SK-N-SH treated with all-trans-retinoic acid at 6 μM for 48 hours (cell line): ENCODE measurements at regions not wholly inside any gene's neighbourhood (a gene's known extent, or its start where the extent isn't known, plus 50 kb on each side); places are given as distances from the start of the nearest gene placed in this dataset.

Source experiments
- ATAC-seq: fragments of 200-7000 bp; cut with Tn5 transposase; 3 replicates; pipeline ENCODE4 v1.9.1; 2020; ENCODE audit warnings: mild to moderate bottlenecking, moderate library complexity
- BACH2 ChIP-seq: fragments of 250-450 bp; sonication (Bioruptor Pico); IDR thresholded peaks from 2 replicates; pipeline ENCODE4 v1.9.0; 2021; ENCODE audit warnings: mild to moderate bottlenecking, borderline replicate concordance
- CSDC2 ChIP-seq: fragments of 250-450 bp; sonication (Bioruptor Pico); IDR thresholded peaks from 2 replicates; pipeline ENCODE4 v1.5.0; 2020; ENCODE audit warnings: mild to moderate bottlenecking, moderate library complexity
- ESRRG ChIP-seq: fragments of 250-450 bp; sonication (Bioruptor Pico); IDR thresholded peaks from 2 replicates; pipeline ENCODE4 v1.6.1; 2021; ENCODE audit warnings: mild to moderate bottlenecking
- GLIS3 ChIP-seq: fragments of 250-450 bp; sonication (Bioruptor Pico); IDR thresholded peaks from 2 replicates; pipeline ENCODE4 v1.5.0; 2020; ENCODE audit warnings: mild to moderate bottlenecking, moderate library complexity
- ISL1 ChIP-seq: fragments of 250-450 bp; sonication (Bioruptor Pico); IDR thresholded peaks from 2 replicates; pipeline ENCODE4 v2.1.2; 2022; ENCODE audit warnings: mild to moderate bottlenecking, moderate library complexity
- OSR1 ChIP-seq: fragments of 250-450 bp; sonication (Bioruptor Pico); IDR thresholded peaks from 2 replicates; pipeline ENCODE4 v1.8.0; 2022; ENCODE audit warnings: moderate library complexity, mild to moderate bottlenecking, inconsistent platforms
- PPARA ChIP-seq: fragments of 250-450 bp; sonication (Bioruptor Pico); IDR thresholded peaks from 2 replicates; pipeline ENCODE4 v1.5.0; 2020; ENCODE audit warnings: mild to moderate bottlenecking, borderline replicate concordance
- RARB ChIP-seq: fragments of 250-450 bp; sonication (Bioruptor Pico); IDR thresholded peaks from 2 replicates; pipeline ENCODE4 v1.8.0; 2021; ENCODE audit warnings: mild to moderate bottlenecking, moderate library complexity
- SNAI2 ChIP-seq: fragments of 250-450 bp; sonication (Bioruptor Pico); IDR thresholded peaks from 2 replicates; pipeline ENCODE4 v1.5.0; 2020; ENCODE audit warnings: mild to moderate bottlenecking, moderate library complexity
- TCF4 ChIP-seq: fragments of 250-450 bp; sonication (Bioruptor Pico); IDR thresholded peaks from 2 replicates; pipeline ENCODE4 v1.8.0; 2021; ENCODE audit warnings: mild to moderate bottlenecking, moderate library complexity, borderline replicate concordance
- TOX ChIP-seq: fragments of 250-450 bp; sonication (Bioruptor Pico); IDR thresholded peaks from 2 replicates; pipeline ENCODE4 v1.8.0; 2021; ENCODE audit warnings: mild to moderate bottlenecking, moderate library complexity, borderline replicate concordance
- ZC3H10 ChIP-seq: fragments of 250-450 bp; sonication (Bioruptor Pico); IDR thresholded peaks from 2 replicates; pipeline ENCODE4 v1.5.1; 2021; ENCODE audit warnings: mild to moderate bottlenecking, moderate library complexity
- ZFP3 ChIP-seq: fragments of 250-450 bp; sonication (Bioruptor Pico); IDR thresholded peaks from 2 replicates; pipeline ENCODE4 v1.5.0; 2020; ENCODE audit warnings: mild to moderate bottlenecking, moderate library complexity
- ZFP30 ChIP-seq: fragments of 450-650 bp; formaldehyde crosslinking; IDR thresholded peaks from 2 replicates; pipeline ENCODE4 v1.5.0; 2022; ENCODE audit warnings: mild to moderate bottlenecking, moderate library complexity
- ZNF565 ChIP-seq: fragments of 450-650 bp; formaldehyde crosslinking; conservative IDR thresholded peaks from 2 replicates; pipeline ENCODE4 v1.5.0; 2020; ENCODE audit warnings: low read depth, mild to moderate bottlenecking, moderate library complexity
- ZNF70 ChIP-seq: fragments of 450-650 bp; formaldehyde crosslinking; IDR thresholded peaks from 2 replicates; pipeline ENCODE4 v1.5.0; 2020; ENCODE audit warnings: mild to moderate bottlenecking, moderate library complexity
- ZNF8 ChIP-seq: fragments of 450-650 bp; formaldehyde crosslinking; IDR thresholded peaks from 2 replicates; pipeline ENCODE4 v1.5.0; 2020; ENCODE audit warnings: mild to moderate bottlenecking, moderate library complexity
- TF ChIP-seq, protein P1 (sequence below): fragments of 250-450 bp; sonication (Bioruptor Pico); IDR thresholded peaks from 2 replicates; pipeline ENCODE4 v1.5.0; 2020; ENCODE audit warnings: mild to moderate bottlenecking, moderate library complexity
- TF ChIP-seq, protein P2 (sequence below): fragments of 250-450 bp; sonication (Bioruptor Pico); IDR thresholded peaks from 2 replicates; pipeline ENCODE4 v1.8.0; 2021; ENCODE audit warnings: low read depth, mild to moderate bottlenecking, moderate library complexity, borderline replicate concordance
- TF ChIP-seq, protein P3 (sequence below): fragments of 250-450 bp; sonication (Bioruptor Pico); IDR thresholded peaks from 2 replicates; pipeline ENCODE4 v1.5.1; 2020; ENCODE audit warnings: low read depth, mild to moderate bottlenecking, moderate library complexity
- TF ChIP-seq, protein P4 (sequence below): fragments of 250-450 bp; sonication (Bioruptor Pico); IDR thresholded peaks from 2 replicates; pipeline ENCODE4 v1.8.0; 2020; ENCODE audit warnings: mild to moderate bottlenecking, moderate library complexity, borderline replicate concordance

DNA sequence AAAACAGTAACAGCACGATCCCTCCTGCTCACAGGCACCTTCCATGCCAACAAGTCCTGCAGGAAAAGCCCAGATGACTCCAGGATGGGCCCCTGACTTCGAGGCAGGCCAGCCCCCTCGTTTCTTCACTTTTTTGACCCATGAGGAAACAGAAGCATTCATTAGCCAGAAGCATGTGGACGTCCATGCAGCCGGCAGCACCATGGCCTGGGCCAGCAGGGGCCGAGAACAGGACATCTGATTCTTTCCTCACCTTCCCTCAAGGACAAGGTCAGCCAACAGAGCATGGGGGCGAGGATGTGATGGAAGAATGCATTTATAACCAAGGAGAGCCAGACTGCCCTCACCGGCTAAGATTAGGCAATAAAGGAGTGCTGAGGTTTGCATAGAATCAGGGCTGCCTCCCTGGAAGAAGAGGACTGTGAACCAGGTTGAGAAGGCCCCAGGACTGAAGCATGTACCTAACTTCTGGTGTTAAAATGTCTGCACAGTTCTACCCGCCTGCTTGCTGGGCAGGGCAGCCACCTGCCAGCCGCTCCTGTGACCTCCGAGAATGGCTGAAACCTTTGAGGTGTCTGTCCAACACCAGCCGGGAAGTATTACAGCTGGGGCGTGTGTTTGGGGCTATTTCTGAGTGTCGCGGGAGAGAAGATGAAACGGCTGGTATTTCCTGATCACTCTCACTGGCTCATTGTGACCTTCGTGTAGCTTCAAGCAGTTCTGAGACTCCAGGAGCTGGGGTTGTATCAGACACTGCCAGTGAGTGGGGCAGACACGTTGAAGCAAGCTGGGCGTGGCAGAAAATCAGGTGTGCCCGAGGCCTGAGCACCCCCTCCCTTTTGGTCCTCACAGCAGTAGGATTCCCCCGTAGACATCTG, 94.0 kb upstream of the TNRC6C start:
- ATAC-seq = no peak
- no peak for TF ChIP-seq SNAI2 (CRISPR knock-in tag)
- no peak for TF ChIP-seq ZFP30 (CRISPR knock-in tag)
- no peak for TF ChIP-seq ZFP3 (CRISPR knock-in tag)
- TF ChIP-seq, all 23 proteins: peak for 0

DNA sequence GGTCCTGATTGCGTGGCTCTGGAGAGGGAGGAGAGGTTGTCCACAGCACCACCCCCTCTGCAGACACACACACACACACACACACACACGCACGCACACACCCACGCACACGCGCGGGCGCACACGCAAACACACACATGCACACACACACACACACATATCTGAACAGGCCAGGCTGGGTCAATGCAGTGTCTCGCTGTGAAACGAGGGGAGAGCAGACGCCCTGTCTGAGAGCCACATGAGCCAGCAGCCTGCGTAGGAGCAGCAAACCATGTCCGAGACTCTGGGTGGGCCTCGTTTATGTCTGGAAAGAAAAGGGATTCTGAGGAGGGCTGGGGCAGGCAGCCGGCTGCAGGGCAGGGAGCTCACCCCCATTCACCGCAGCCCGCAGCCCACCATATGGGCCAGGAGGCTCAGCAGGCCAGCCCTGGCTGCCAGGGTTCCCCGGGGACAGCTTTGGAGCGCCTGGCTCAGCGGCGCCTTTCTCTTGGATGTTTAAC, 93.3 kb upstream of the TNRC6C start:
- TF ChIP-seq, protein P1, sequence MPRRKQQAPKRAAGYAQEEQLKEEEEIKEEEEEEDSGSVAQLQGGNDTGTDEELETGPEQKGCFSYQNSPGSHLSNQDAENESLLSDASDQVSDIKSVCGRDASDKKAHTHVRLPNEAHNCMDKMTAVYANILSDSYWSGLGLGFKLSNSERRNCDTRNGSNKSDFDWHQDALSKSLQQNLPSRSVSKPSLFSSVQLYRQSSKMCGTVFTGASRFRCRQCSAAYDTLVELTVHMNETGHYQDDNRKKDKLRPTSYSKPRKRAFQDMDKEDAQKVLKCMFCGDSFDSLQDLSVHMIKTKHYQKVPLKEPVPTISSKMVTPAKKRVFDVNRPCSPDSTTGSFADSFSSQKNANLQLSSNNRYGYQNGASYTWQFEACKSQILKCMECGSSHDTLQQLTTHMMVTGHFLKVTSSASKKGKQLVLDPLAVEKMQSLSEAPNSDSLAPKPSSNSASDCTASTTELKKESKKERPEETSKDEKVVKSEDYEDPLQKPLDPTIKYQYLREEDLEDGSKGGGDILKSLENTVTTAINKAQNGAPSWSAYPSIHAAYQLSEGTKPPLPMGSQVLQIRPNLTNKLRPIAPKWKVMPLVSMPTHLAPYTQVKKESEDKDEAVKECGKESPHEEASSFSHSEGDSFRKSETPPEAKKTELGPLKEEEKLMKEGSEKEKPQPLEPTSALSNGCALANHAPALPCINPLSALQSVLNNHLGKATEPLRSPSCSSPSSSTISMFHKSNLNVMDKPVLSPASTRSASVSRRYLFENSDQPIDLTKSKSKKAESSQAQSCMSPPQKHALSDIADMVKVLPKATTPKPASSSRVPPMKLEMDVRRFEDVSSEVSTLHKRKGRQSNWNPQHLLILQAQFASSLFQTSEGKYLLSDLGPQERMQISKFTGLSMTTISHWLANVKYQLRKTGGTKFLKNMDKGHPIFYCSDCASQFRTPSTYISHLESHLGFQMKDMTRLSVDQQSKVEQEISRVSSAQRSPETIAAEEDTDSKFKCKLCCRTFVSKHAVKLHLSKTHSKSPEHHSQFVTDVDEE (CRISPR knock-in tag) = no peak
- TF ChIP-seq TOX (CRISPR knock-in tag) (no peak), ZNF8 (CRISPR knock-in tag) (no peak), SNAI2 (CRISPR knock-in tag) (no peak), ZC3H10 (CRISPR knock-in tag) (no peak), ZFP3 (CRISPR knock-in tag) (no peak), TCF4 (CRISPR knock-in tag) (no peak), PPARA (CRISPR knock-in tag) (no peak), RARB (no peak), ISL1 (CRISPR knock-in tag) (no peak), ZNF565 (no peak), GLIS3 (CRISPR knock-in tag) (no peak), OSR1 (CRISPR knock-in tag) (no peak), ZNF70 (no peak), ZFP30 (CRISPR knock-in tag) (no peak)
- TF ChIP-seq, protein P2, sequence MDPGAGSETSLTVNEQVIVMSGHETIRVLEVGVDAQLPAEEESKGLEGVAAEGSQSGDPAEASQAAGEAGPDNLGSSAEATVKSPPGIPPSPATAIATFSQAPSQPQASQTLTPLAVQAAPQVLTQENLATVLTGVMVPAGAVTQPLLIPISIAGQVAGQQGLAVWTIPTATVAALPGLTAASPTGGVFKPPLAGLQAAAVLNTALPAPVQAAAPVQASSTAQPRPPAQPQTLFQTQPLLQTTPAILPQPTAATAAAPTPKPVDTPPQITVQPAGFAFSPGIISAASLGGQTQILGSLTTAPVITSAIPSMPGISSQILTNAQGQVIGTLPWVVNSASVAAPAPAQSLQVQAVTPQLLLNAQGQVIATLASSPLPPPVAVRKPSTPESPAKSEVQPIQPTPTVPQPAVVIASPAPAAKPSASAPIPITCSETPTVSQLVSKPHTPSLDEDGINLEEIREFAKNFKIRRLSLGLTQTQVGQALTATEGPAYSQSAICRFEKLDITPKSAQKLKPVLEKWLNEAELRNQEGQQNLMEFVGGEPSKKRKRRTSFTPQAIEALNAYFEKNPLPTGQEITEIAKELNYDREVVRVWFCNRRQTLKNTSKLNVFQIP = no peak
- TF ChIP-seq, protein P3, sequence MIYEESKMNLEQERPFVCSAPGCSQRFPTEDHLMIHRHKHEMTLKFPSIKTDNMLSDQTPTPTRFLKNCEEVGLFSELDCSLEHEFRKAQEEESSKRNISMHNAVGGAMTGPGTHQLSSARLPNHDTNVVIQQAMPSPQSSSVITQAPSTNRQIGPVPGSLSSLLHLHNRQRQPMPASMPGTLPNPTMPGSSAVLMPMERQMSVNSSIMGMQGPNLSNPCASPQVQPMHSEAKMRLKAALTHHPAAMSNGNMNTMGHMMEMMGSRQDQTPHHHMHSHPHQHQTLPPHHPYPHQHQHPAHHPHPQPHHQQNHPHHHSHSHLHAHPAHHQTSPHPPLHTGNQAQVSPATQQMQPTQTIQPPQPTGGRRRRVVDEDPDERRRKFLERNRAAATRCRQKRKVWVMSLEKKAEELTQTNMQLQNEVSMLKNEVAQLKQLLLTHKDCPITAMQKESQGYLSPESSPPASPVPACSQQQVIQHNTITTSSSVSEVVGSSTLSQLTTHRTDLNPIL (CRISPR knock-in tag) = no peak
- ATAC-seq = no peak; the same call in 2 of the 3 replicates

DNA sequence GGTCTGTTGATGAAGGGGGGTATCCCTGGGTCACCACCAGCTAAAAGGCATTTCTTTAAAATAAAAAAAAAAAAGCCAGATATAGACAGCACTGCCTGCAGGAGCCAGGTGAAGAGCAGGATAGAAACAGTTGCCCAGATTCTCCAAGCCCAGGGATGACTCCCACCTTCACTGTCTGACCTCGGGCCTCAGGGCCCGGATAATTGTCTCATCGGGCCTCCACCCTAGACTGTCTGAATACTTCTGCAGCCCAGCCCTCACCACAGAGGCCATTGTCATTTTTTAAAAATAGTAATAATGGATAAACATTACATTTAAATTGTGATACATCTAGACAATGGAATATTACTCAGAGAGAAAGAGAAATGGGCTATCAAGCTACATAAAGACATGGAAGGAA, 92.8 kb upstream of the TNRC6C start:
- ATAC-seq = no peak
- TF ChIP-seq ZC3H10 (CRISPR knock-in tag) (no peak), SNAI2 (CRISPR knock-in tag) (no peak)

DNA sequence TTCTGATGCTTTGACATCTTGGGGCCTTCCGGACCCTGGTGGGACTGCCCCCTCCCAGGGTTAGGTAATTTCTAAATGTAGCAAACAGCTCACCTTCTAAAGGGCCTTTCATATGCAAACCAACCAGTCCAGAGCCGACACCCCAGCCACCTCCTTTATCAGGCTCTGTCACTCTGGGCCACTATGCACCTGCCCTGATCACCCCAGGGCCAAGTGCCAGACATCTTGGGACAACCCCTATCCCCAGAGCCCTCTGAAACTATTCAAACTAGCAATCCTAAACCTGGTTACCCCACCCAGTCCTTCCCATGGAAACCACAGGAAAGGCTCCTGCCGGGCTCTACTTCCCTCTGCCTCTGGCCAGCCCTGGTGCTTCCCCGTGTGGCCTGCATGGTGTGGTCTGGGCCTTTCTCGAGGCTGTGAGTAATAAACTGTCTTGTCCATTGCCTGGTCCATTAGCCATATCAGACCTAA, 91.2 kb upstream of the TNRC6C start:
- ATAC-seq = no peak
- TF ChIP-seq CSDC2 (CRISPR knock-in tag) (no peak), BACH2 (CRISPR knock-in tag) (no peak), TOX (CRISPR knock-in tag) (no peak), ZNF8 (CRISPR knock-in tag) (no peak), RARB (no peak), ZNF565 (no peak), ESRRG (CRISPR knock-in tag) (no peak), ZFP3 (CRISPR knock-in tag) (no peak), TCF4 (CRISPR knock-in tag) (no peak), SNAI2 (CRISPR knock-in tag) (no peak), ISL1 (CRISPR knock-in tag) (no peak), OSR1 (CRISPR knock-in tag) (no peak), ZC3H10 (CRISPR knock-in tag) (no peak), ZNF70 (no peak)
- TF ChIP-seq, protein P3 (CRISPR knock-in tag) = no peak
- TF ChIP-seq, protein P2 = no peak
- TF ChIP-seq, protein P4, sequence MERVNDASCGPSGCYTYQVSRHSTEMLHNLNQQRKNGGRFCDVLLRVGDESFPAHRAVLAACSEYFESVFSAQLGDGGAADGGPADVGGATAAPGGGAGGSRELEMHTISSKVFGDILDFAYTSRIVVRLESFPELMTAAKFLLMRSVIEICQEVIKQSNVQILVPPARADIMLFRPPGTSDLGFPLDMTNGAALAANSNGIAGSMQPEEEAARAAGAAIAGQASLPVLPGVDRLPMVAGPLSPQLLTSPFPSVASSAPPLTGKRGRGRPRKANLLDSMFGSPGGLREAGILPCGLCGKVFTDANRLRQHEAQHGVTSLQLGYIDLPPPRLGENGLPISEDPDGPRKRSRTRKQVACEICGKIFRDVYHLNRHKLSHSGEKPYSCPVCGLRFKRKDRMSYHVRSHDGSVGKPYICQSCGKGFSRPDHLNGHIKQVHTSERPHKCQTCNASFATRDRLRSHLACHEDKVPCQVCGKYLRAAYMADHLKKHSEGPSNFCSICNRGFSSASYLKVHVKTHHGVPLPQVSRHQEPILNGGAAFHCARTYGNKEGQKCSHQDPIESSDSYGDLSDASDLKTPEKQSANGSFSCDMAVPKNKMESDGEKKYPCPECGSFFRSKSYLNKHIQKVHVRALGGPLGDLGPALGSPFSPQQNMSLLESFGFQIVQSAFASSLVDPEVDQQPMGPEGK (CRISPR knock-in tag) = no peak
